Effector memory CD4-positive, alpha-beta T cell (primary cell): ENCODE measurements at regions not wholly inside any gene's neighbourhood (a gene's known extent, or its start where the extent isn't known, plus 50 kb on each side); places are given as distances from the start of the nearest gene placed in this dataset.
A peak's percentile ranks its signal among the peaks of the same experiment; 100 is the strongest.

Experiments
- DNase-seq, 3 donors: peaks; one replicate each; pipeline ENCODE4 v3.0.0-alpha.2; 2020
- H3K27ac ChIP-seq: 2 replicates; pipeline ENCODE4 v1.7.0; 2013; ENCODE audit warnings: mild to moderate bottlenecking, low read length, moderate library complexity; ENCODE audit not compliant: insufficient read depth, poor library complexity, severe bottlenecking
- H3K27me3 ChIP-seq: replicated peaks from 2 replicates; pipeline ENCODE4 v1.7.0; 2013; ENCODE audit warnings: mild to moderate bottlenecking, low read length; ENCODE audit not compliant: insufficient read depth, control insufficient read depth, poor library complexity, severe bottlenecking
- H3K36me3 ChIP-seq: 2 replicates; pipeline ENCODE4 v1.7.0; 2013; ENCODE audit warnings: mild to moderate bottlenecking, low read length, moderate library complexity; ENCODE audit not compliant: control insufficient read depth, insufficient read depth
- H3K4me1 ChIP-seq: 2 replicates; pipeline ENCODE4 v1.7.0; 2013; ENCODE audit warnings: low read length, mild to moderate bottlenecking; ENCODE audit not compliant: control insufficient read depth, insufficient read depth, poor library complexity, severe bottlenecking
- H3K4me3 ChIP-seq: 2 replicates; pipeline ENCODE4 v1.7.0; 2013; ENCODE audit warnings: low read length, low read depth, mild to moderate bottlenecking; ENCODE audit not compliant: insufficient read depth, poor library complexity, severe bottlenecking
- H3K9me3 ChIP-seq: 2 replicates; pipeline ENCODE4 v1.7.0; 2013; ENCODE audit warnings: mild to moderate bottlenecking, low read length, moderate library complexity; ENCODE audit not compliant: control insufficient read depth

- no peaks in the 10 kb centered on the region for H3K9me3 ChIP-seq
- H3K4me3 ChIP-seq, result no peak overlapping the region
- H3K4me1 ChIP-seq, result no peaks in the 10 kb centered on the region
- no peak overlapping the region for H3K27ac ChIP-seq
- H3K36me3 ChIP-seq, result no peaks in the 10 kb centered on the region
- no peak for DNase-seq
- no peaks in the 10 kb centered on the region for H3K27me3 ChIP-seq
Measured at GRCh38 chr3:15851735-15852134, 54.0 kb upstream of the ANKRD28 start.

DNA sequence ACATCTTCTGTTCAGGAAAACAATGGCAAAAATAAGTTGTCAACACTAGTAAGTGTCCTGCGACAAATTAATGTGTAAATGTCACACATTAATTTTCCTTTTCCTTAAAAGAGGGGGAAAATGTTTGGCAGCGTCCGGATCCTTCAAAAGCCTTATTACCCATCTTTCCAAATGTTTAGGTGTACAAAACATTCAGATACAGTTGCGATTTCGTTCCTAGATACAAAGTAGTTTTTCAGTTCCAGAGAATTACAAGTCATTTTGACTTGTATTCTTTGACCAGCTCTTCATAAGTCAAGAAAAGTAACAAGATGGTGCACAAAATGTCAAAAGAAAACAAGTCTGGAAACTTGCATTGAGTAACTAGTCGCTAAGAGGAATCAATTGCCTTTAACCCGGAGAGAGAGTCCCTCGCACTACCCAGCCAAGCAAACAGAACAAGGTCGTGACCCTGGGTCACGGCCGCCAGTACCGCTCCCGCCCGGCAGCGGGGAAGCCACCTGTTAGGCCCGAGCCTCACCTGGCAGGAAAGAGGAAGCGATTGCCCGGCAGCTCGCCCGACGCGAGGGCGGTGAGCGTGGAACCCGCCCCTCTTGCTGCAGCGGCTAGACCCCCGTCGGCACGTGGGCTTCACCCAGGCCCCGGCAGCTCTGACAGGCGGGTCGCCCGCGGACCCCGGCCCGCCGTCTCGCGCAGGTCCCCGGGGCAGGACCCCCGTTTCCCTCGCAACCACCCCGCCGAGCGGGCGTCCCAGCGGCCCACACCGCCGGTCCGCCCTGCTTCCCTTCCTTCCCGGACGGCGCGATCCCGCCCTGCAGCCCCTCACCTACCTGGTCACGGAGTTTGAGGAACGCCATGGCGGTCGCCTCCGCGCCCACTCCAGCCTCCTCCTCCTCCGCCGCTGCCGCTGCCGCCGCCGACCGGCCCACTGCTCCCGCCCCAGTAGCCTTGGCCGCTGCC is 61.0 kb upstream of the ANKRD28 start:
- H3K36me3 ChIP-seq, result no peaks in the 10 kb centered on the region
- peak overlapping the region; percentile 80 for H3K4me3 ChIP-seq
- peaks cover 10% of the 10 kb centered on the region for H3K4me1 ChIP-seq
- DNase-seq, result peak; percentile 39 to 63 (median 56)
- peak overlapping the region; percentile 66 for H3K27ac ChIP-seq
- H3K9me3 ChIP-seq, result no peaks in the 10 kb centered on the region
- no peaks in the 10 kb centered on the region for H3K27me3 ChIP-seq

DNA sequence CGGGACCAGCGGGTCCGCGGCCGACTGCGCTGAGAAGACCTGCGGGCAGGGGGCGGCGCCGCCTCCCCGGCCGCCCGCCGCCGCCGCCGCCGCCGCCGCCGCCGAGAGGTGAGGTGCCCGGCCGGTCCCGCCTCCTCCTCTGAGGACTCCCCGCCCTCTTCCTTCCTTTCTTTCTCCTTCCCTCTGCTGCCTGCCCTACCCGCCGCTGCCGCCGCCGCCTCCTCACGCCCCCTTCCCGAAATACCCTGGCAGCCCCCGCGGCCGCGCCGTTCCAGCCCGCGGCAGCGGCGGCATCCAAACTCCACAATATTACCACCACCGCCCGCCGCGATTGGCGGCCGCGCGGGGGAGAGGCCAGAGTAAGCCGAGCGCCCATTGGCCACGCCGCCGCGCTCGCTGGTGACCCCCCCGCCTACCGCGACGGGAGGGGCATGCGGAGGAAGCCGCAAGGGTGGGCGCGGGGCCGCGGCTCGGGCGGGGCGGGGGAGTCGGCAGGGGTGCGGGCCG is 61.8 kb upstream of the ANKRD28 start:
- DNase-seq, result peak; percentile 66 to 73 (median 71)
- no peaks in the 10 kb centered on the region for H3K9me3 ChIP-seq
- H3K36me3 ChIP-seq, result no peaks in the 10 kb centered on the region

GRCh38 chr3:15860014-15860934 is 62.5 kb upstream of the ANKRD28 start:
- no peaks in the 10 kb centered on the region for H3K36me3 ChIP-seq
- peaks cover 10% of the 10 kb centered on the region for H3K4me1 ChIP-seq
- peak overlapping the region; percentile 41 for H3K27ac ChIP-seq
- no peaks in the 10 kb centered on the region for H3K27me3 ChIP-seq
- DNase-seq, result no peak
- H3K4me3 ChIP-seq, result peak overlapping the region; percentile 80
- H3K9me3 ChIP-seq, result no peaks in the 10 kb centered on the region

More for the DNA sequence above, 61.8 kb upstream of the ANKRD28 start:
- peaks cover 10% of the 10 kb centered on the region for H3K4me1 ChIP-seq
- peak overlapping the region; percentile 80 for H3K4me3 ChIP-seq
- H3K27ac ChIP-seq, result peak overlapping the region; percentile 66
- no peaks in the 10 kb centered on the region for H3K27me3 ChIP-seq

DNA sequence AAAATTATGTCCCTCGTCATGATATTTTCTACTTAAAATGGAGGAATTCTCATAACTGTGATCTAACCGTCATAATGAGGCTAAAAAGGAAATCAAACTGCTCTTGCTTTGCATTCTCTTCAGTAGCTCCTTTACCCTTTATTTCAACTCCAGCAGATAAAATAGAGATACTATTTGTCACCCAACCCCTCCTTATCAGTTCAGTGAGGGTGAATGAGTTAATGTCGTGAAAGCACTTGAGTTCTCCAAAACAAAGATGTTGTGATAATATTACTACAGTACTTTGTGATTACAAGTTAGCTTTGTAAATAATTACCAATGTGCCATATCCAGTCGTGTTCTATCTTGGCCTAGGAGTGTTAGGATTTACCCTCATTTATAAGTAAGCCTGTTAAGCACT is 63.4 kb upstream of the ANKRD28 start:
- Histone ChIP-seq H3K4me3 (no peak overlapping the region), H3K4me1 (peaks cover 10% of the 10 kb centered on the region), H3K27me3 (no peaks in the 10 kb centered on the region), H3K9me3 (no peaks in the 10 kb centered on the region), H3K36me3 (no peaks in the 10 kb centered on the region), H3K27ac (no peak overlapping the region)
- no peak for DNase-seq

GRCh38 chr3:15872807-15873206 is 75.0 kb upstream of the ANKRD28 start:
- no peak overlapping the region for H3K4me3 ChIP-seq
- no peak for DNase-seq
- no peak overlapping the region for H3K27ac ChIP-seq
- no peaks in the 10 kb centered on the region for H3K4me1 ChIP-seq
- H3K27me3 ChIP-seq, result no peaks in the 10 kb centered on the region
- H3K36me3 ChIP-seq, result no peaks in the 10 kb centered on the region
- no peaks in the 10 kb centered on the region for H3K9me3 ChIP-seq

- H3K4me3 ChIP-seq, result no peak overlapping the region
- no peak for DNase-seq
- no peaks in the 10 kb centered on the region for H3K36me3 ChIP-seq
- H3K27ac ChIP-seq, result no peak overlapping the region
- no peaks in the 10 kb centered on the region for H3K9me3 ChIP-seq
- no peaks in the 10 kb centered on the region for H3K4me1 ChIP-seq
- no peaks in the 10 kb centered on the region for H3K27me3 ChIP-seq
Measured at GRCh38 chr3:15873415-15873814, 75.6 kb upstream of the ANKRD28 start.

GRCh38 chr3:15875016-15875689 is 77.4 kb upstream of the ANKRD28 start:
- H3K27ac ChIP-seq, result no peak overlapping the region
- no peaks in the 10 kb centered on the region for H3K36me3 ChIP-seq
- H3K27me3 ChIP-seq, result no peaks in the 10 kb centered on the region
- no peak for DNase-seq
- no peak overlapping the region for H3K4me3 ChIP-seq
- H3K9me3 ChIP-seq, result no peaks in the 10 kb centered on the region
- H3K4me1 ChIP-seq, result no peaks in the 10 kb centered on the region

DNA sequence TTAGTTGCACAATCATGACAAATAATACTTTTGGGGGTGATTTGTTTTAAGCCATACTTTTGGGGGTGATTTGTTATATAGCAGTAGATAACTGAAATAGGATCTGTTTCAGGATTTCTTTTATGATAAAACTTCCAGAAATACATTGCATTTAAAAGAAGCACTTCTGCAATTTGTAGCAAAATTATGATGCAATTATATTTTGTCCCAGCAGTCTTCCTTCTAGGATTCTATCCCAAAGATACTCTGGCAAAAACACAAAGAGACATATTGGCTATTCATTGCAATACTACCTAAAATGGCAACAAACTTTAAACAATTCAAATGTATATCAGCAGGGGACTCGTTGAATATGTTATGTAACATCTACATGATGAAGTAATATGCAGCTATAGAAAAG is 78.9 kb upstream of the ANKRD28 start:
- H3K27me3 ChIP-seq, result no peaks in the 10 kb centered on the region
- no peak for DNase-seq

More for the DNA sequence above, 78.9 kb upstream of the ANKRD28 start:
- H3K36me3 ChIP-seq, result no peaks in the 10 kb centered on the region
- H3K4me3 ChIP-seq, result no peak overlapping the region
- H3K9me3 ChIP-seq, result no peaks in the 10 kb centered on the region
- no peaks in the 10 kb centered on the region for H3K4me1 ChIP-seq
- H3K27ac ChIP-seq, result no peak overlapping the region
